ENCODE measurements at regions not wholly inside any gene's neighbourhood (a gene's known extent, or its start where the extent isn't known, plus 50 kb on each side); places are given as distances from the start of the nearest gene placed in this dataset.
"Not testable (repeated sequence)": the region's sequence is repeated elsewhere in the genome, so short reads cannot be mapped to it uniquely, and the experiment has no call there.

GRCh38 chr6:14235653-14236356 lies 118.2 kb downstream of the CD83 start:
- Histone ChIP-seq H3K27me3 (no peaks in the 10 kb centered on the region), H3K9me3 (no peaks in the 10 kb centered on the region; the same call in 1 of the 2 replicates), H3K4me3 (no peak overlapping the region), H3K36me3 (no peaks in the 10 kb centered on the region)
- DNase-seq: no peak

GRCh38 chr6:14239097-14239496 lies 121.5 kb downstream of the CD83 start:
- H3K9me3 ChIP-seq: no peaks in the 10 kb centered on the region; the same call in 1 of the 2 replicates

GRCh38 chr6:14240411-14241166 lies 123.0 kb downstream of the CD83 start:
- no peak for DNase-seq
- H3K4me3 ChIP-seq: no peak overlapping the region
- no peaks in the 10 kb centered on the region for H3K36me3 ChIP-seq
- H3K9me3 ChIP-seq: no peaks in the 10 kb centered on the region; the same call in 1 of the 2 replicates
- H3K27me3 ChIP-seq: no peaks in the 10 kb centered on the region

More at GRCh38 chr6:14239097-14239496, 121.5 kb downstream of the CD83 start:
- Histone ChIP-seq H3K4me3 (no peak overlapping the region), H3K36me3 (no peaks in the 10 kb centered on the region), H3K27me3 (no peaks in the 10 kb centered on the region)
- no peak for DNase-seq

- Histone ChIP-seq H3K27me3 (no peaks in the 10 kb centered on the region), H3K4me3 (no peak overlapping the region), H3K9me3 (no peaks in the 10 kb centered on the region; the same call in 1 of the 2 replicates), H3K36me3 (no peaks in the 10 kb centered on the region)
- no peak for DNase-seq
Observed at GRCh38 chr6:14241255-14242070, 123.9 kb downstream of the CD83 start.

- not testable (repeated sequence) for H3K36me3 ChIP-seq, H3K27me3 ChIP-seq, H3K4me3 ChIP-seq, DNase-seq, H3K9me3 ChIP-seq
Observed at GRCh38 chr6:14242912-14243311, 125.3 kb downstream of the CD83 start.

GRCh38 chr6:14243597-14243996 lies 126.0 kb downstream of the CD83 start:
- no peak overlapping the region for H3K4me3 ChIP-seq
- no peaks in the 10 kb centered on the region for H3K27me3 ChIP-seq
- DNase-seq: no peak
- no peaks in the 10 kb centered on the region; the same call in 1 of the 2 replicates for H3K9me3 ChIP-seq
- no peaks in the 10 kb centered on the region for H3K36me3 ChIP-seq

- H3K27me3 ChIP-seq: no peaks in the 10 kb centered on the region
- H3K36me3 ChIP-seq: no peaks in the 10 kb centered on the region
- H3K9me3 ChIP-seq: no peaks in the 10 kb centered on the region
- no peak overlapping the region for H3K4me3 ChIP-seq
- DNase-seq: no peak
Observed at GRCh38 chr6:14246876-14247275, 129.3 kb downstream of the CD83 start.

- Histone ChIP-seq H3K36me3 (no peaks in the 10 kb centered on the region), H3K4me3 (no peak overlapping the region), H3K9me3 (no peaks in the 10 kb centered on the region), H3K27me3 (no peaks in the 10 kb centered on the region)
- DNase-seq: no peak
Observed at GRCh38 chr6:14250573-14250972, 133.0 kb downstream of the CD83 start.

- no peaks in the 10 kb centered on the region for H3K27me3 ChIP-seq
- no peaks in the 10 kb centered on the region for H3K9me3 ChIP-seq
- no peak for DNase-seq
- H3K4me3 ChIP-seq: no peak overlapping the region
- H3K36me3 ChIP-seq: no peaks in the 10 kb centered on the region
Observed at GRCh38 chr6:14252271-14252850, 134.8 kb downstream of the CD83 start.

GRCh38 chr6:14254505-14254904 lies 136.9 kb downstream of the CD83 start:
- no peaks in the 10 kb centered on the region for H3K36me3 ChIP-seq
- no peak for DNase-seq
- no peaks in the 10 kb centered on the region for H3K9me3 ChIP-seq
- no peak overlapping the region for H3K4me3 ChIP-seq
- no peaks in the 10 kb centered on the region for H3K27me3 ChIP-seq

- H3K36me3 ChIP-seq: no peaks in the 10 kb centered on the region
- H3K27me3 ChIP-seq: no peaks in the 10 kb centered on the region
- H3K4me3 ChIP-seq: no peak overlapping the region
- DNase-seq: no peak
- H3K9me3 ChIP-seq: no peaks in the 10 kb centered on the region
Observed at GRCh38 chr6:14255916-14256315, 138.3 kb downstream of the CD83 start.

GRCh38 chr6:14258117-14258516 lies 140.5 kb downstream of the CD83 start:
- no peak for DNase-seq

GRCh38 chr6:14258695-14259593 lies 141.4 kb downstream of the CD83 start:
- no peaks in the 10 kb centered on the region for H3K27me3 ChIP-seq
- no peaks in the 10 kb centered on the region for H3K36me3 ChIP-seq
- no peak for DNase-seq
- no peak overlapping the region for H3K4me3 ChIP-seq
- peaks cover 4% of the 10 kb centered on the region; the same call in 1 of the 2 replicates for H3K9me3 ChIP-seq

More at GRCh38 chr6:14258117-14258516, 140.5 kb downstream of the CD83 start:
- Histone ChIP-seq H3K4me3 (no peak overlapping the region), H3K9me3 (no peaks in the 10 kb centered on the region), H3K36me3 (no peaks in the 10 kb centered on the region), H3K27me3 (no peaks in the 10 kb centered on the region)

GRCh38 chr6:14259594-14260152 lies 142.1 kb downstream of the CD83 start:
- no peak for DNase-seq
- H3K36me3 ChIP-seq: no peaks in the 10 kb centered on the region
- peaks cover 10% of the 10 kb centered on the region; the same call in 1 of the 2 replicates for H3K9me3 ChIP-seq
- no peaks in the 10 kb centered on the region for H3K27me3 ChIP-seq
- H3K4me3 ChIP-seq: no peak overlapping the region

- Histone ChIP-seq H3K9me3 (peaks cover 10% of the 10 kb centered on the region; the same call in 1 of the 2 replicates), H3K36me3 (no peaks in the 10 kb centered on the region), H3K27me3 (no peaks in the 10 kb centered on the region), H3K4me3 (no peak overlapping the region)
- no peak for DNase-seq
Observed at GRCh38 chr6:14260839-14261238, 143.3 kb downstream of the CD83 start.
